ENCODE measurements at regions not wholly inside any gene's neighbourhood (a gene's known extent, or its start where the extent isn't known, plus 50 kb on each side); places are given as distances from the start of the nearest gene placed in this dataset.

DNA sequence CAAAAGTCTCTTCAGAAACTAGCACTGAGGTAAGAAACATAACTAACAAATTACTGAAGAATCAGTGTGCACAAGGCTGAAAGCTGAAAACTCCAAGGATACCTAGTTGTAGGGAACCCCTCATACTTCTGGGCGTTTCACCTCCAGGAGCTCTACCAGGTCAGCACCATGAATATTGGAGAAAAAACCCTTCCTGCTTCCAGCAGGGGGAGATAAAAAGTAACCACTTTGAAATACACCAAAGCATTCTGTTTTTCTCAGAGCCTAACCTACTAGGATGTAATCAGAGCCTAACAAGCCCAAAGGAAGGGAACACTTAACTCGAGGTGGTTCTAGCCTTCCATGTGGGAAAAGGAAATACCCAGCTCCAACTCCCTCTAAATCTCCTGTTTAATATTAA is 175.8 kb upstream of the MME start:
- TF ChIP-seq, protein P1, sequence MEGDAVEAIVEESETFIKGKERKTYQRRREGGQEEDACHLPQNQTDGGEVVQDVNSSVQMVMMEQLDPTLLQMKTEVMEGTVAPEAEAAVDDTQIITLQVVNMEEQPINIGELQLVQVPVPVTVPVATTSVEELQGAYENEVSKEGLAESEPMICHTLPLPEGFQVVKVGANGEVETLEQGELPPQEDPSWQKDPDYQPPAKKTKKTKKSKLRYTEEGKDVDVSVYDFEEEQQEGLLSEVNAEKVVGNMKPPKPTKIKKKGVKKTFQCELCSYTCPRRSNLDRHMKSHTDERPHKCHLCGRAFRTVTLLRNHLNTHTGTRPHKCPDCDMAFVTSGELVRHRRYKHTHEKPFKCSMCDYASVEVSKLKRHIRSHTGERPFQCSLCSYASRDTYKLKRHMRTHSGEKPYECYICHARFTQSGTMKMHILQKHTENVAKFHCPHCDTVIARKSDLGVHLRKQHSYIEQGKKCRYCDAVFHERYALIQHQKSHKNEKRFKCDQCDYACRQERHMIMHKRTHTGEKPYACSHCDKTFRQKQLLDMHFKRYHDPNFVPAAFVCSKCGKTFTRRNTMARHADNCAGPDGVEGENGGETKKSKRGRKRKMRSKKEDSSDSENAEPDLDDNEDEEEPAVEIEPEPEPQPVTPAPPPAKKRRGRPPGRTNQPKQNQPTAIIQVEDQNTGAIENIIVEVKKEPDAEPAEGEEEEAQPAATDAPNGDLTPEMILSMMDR (IDR thresholded peaks at IDR 0.05; ENCODE audit: low read length) = peak; percentile 90
- no peak for TF ChIP-seq EZH2 (IDR thresholded peaks at IDR 0.05; ENCODE audit: borderline replicate concordance, low read length)

Data from OCI-LY1 (cell line).